GM19452 (cell line): ENCODE measurements at regions not wholly inside any gene's neighbourhood (a gene's known extent, or its start where the extent isn't known, plus 50 kb on each side); places are given as distances from the start of the nearest gene placed in this dataset.
"Not testable (repeated sequence)": the region's sequence is repeated elsewhere in the genome, so short reads cannot be mapped to it uniquely, and the experiment has no call there.

ENCODE experiments used
- ATAC-seq: cut with Tn5 transposase; IDR thresholded peaks from one replicate; pipeline ENCODE4 v1.9.1; 2021; ENCODE audit not compliant: unreplicated experiment

GRCh38 chr11:35046681-35047080 is 92.3 kb upstream of the CD44 start:
- no peak for ATAC-seq

GRCh38 chr11:35047179-35047578 is 91.8 kb upstream of the CD44 start:
- no peak for ATAC-seq

DNA sequence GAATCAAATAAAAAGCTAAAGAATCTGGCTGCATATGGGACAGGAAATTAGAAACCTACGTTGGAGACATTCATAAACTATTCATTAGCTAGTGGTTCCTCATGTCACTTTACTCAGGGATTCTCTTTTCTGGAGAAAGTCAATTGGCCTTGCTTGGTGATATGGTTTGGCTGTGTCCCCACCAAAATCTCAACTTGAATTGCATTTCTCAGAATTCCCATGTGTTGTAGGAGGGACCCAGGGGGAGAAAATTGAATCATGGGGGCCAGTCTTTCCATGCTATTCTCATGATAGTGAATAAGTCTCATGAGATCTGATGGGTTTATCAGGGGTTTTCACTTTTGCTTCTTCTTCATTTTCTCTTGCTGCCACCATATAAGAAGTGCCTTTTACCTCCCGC is 91.2 kb upstream of the CD44 start:
- ATAC-seq: no peak

- ATAC-seq: not testable (repeated sequence)
These were observed 90.6 kb upstream of the CD44 start for GRCh38 chr11:35048346-35048745.

GRCh38 chr11:35049859-35050531 is 89.0 kb upstream of the CD44 start:
- no peak for ATAC-seq

- no peak for ATAC-seq
These were observed 88.4 kb upstream of the CD44 start for GRCh38 chr11:35050541-35050995.

GRCh38 chr11:35056391-35057093 is 82.4 kb upstream of the CD44 start:
- no peak for ATAC-seq

DNA sequence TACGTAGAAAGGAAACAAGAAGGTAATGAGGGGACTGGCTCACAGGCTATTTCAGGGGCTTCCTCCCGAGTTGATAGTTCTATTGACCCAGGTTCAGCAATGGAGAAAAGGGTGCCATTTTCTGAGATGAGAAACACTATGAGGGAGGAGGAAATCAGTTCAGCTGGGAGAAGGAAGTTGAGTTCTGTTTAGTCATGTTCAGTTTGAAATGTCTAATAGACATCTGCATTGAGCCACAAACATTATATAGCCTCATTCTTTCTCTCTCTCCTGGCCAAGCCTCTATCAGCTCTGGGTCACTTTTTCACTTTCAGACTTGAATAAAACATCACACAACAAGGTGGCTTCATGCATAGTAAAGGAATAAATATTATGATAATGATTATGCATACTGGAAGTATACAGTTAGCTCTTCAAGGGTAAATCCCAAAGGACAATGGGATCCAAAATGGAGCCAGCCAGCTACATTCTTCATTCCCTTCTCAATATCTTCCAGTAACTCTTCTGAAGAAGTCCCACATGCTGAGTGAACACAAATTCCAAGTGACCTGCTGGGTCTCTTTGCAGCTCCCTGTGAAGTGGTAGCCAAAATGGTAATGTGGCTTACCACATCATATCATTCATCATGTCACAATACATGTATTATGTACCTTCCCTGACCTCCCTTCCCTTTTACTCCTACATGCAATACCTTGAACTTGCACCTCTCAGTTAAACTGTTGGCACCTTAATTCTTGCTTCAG is 80.9 kb upstream of the CD44 start:
- no peak for ATAC-seq

DNA sequence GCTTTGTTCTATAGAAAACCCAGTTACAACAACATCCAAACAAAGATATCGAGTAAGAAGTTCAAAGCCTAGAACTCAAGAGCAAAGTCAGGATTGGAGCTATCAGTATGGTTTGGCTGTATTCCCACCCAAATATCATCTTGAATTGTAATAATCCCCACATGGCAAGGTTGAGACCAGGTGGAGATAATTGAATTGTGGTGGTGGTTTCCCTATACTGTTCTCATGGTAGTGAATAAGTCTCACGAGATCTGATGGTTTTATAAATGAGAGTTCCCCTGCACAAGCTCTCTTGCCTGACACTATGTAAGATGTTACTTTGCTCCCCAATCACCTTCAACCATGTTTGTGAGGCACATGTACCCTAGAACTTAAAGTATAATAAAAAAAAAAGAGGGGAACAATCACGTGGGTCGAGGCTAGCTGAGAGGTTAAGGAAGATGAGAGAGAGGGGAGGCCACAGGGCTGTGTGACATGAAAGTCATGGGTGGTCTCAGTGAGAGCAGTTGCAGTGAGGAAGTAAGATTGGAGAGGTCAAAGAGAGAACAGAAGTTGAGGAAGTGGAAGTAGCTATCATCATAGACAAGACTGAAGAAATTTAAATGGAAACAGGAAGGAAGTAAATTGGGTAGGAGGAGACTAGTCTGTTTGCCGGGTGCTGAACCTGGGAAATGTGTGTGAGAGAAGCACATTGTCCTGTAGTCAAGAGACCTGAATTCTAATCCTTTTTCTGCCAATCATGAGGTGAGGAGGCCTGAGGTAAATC is 80.1 kb upstream of the CD44 start:
- no peak for ATAC-seq

GRCh38 chr11:35061516-35062440 is 77.2 kb upstream of the CD44 start:
- no peak for ATAC-seq

DNA sequence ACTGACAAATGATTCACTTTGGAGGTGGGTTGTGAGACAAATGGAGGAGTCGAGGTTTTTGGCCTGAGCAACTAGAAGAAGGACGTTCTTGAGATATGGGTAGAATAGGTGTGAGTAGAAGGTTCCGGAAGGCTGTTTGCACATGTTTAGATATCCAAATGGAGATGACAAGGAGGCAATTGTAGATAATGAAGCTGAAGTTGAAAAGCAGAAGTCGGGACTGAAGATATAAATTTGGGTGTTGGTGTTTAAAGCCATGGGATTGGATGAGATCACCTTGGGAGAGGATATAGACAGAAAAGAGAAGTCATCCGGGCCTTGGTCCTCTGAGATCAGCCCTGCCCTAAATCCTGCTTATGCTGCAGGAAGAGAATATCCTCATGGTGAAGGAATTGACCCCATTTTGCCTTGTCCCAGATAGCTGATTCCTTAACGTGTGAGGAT is 75.5 kb upstream of the CD44 start:
- no peak for ATAC-seq

DNA sequence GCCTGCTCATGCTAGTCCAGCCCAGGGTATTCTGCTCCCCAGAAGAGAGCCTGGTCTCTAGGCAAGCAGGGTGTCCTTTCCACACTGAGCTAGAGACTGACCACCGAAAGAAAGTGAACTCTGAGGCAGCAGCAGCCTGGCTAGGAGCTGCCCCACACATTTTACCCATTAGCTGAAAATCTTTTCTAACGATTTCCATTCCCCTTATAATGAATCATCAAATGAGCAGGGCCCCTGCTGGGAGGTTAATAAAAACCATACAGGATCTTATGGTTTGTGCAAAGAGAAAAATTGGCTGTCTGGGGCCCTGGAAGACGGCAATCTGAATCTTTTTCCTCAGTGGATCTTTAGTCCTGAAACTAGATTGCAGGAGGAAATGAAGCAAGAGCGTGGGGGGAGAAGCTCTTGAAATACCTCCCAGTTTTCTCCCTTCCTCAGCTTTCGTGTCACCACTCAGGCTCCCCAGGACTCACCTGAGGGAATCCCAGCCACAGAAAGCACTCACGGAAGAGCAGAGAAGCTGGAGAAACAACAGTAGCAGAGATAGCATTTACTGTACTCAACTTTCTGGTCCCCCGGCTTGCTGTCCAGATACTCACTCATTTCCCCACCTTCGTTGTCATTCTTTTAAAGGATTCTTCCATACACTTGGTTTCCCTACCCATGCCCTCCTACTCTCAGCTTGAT is 74.7 kb upstream of the CD44 start:
- no peak for ATAC-seq

- ATAC-seq: no peak
These were observed 73.4 kb upstream of the CD44 start for GRCh38 chr11:35065566-35065965.

- no peak for ATAC-seq
These were observed 72.9 kb upstream of the CD44 start for GRCh38 chr11:35066030-35066429.

GRCh38 chr11:35066783-35067423 is 72.1 kb upstream of the CD44 start:
- ATAC-seq: peak; percentile 91

- ATAC-seq: no peak
These were observed 67.2 kb upstream of the CD44 start for GRCh38 chr11:35071722-35072121.

DNA sequence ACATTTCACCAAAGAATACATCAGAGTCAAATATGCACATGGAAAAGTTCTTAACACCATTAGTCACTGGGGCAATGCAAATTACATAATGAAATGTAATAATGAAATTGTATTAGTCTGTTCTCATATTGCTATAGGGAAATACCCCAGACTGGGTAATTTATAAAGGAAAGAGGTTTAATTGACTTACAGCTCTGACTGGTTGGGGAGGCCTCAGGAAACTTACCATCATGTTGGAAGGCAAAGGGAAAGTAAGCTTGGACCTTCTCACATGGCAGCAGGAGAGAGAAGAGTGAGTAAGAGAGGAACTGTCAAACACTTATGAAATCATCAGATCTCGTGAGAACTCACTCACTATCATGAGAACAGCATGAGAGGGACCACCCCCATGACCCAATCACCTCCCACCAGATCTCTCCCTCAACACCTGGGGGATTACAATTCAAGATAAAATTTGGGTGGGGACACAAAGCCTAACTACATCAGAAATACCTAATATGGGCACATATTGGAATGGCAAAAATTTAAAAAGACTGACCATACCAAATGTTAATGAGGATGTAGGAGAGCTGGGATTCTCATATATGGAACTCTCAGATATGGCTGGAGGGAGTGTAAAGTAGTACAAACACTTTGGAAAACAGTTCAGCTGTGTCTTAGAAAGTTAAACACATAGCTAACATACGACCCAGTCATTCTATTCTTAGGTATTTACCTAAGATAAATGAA is 65.1 kb upstream of the CD44 start:
- no peak for ATAC-seq
